Left forelimb (tissue), 1 donor: ENCODE measurements at regions not wholly inside any gene's neighbourhood (a gene's known extent, or its start where the extent isn't known, plus 50 kb on each side); places are given as distances from the start of the nearest gene placed in this dataset.

Source experiments
- DNase-seq: peaks from one replicate; pipeline ENCODE4 v3.0.0-alpha.2; 2018; ENCODE audit warnings: low spot score

- DNase-seq, result no peak
These were observed 405.4 kb downstream of the ZSWIM6 start for GRCh38 chr5:61737301-61737963.

GRCh38 chr5:61737964-61738340, 405.9 kb downstream of the ZSWIM6 start:
- no peak for DNase-seq

- no peak for DNase-seq
These were observed 406.4 kb downstream of the ZSWIM6 start for GRCh38 chr5:61738446-61738845.

- no peak for DNase-seq
These were observed 412.9 kb downstream of the ZSWIM6 start for GRCh38 chr5:61744690-61745619.

- no peak for DNase-seq
These were observed 414.9 kb downstream of the ZSWIM6 start for GRCh38 chr5:61746831-61747575.

GRCh38 chr5:61748121-61748520, 416.1 kb downstream of the ZSWIM6 start:
- DNase-seq, result no peak

- DNase-seq, result no peak
These were observed 416.6 kb downstream of the ZSWIM6 start for GRCh38 chr5:61748651-61749050.

- no peak for DNase-seq
These were observed 420.5 kb downstream of the ZSWIM6 start for GRCh38 chr5:61752588-61752987.

- no peak for DNase-seq
These were observed 422.7 kb downstream of the ZSWIM6 start for GRCh38 chr5:61754792-61755191.

GRCh38 chr5:61755726-61756222, 423.7 kb downstream of the ZSWIM6 start:
- DNase-seq, result no peak

- DNase-seq, result no peak
These were observed 426.7 kb downstream of the ZSWIM6 start for GRCh38 chr5:61758711-61759110.

- no peak for DNase-seq
These were observed 433.4 kb downstream of the ZSWIM6 start for GRCh38 chr5:61765471-61765870.

GRCh38 chr5:61766141-61766540, 434.1 kb downstream of the ZSWIM6 start:
- no peak for DNase-seq

- no peak for DNase-seq
These were observed 435.4 kb downstream of the ZSWIM6 start for GRCh38 chr5:61767231-61768080.

GRCh38 chr5:61768692-61769281, 436.7 kb downstream of the ZSWIM6 start:
- no peak for DNase-seq

- no peak for DNase-seq
These were observed 439.0 kb downstream of the ZSWIM6 start for GRCh38 chr5:61771062-61771461.

- DNase-seq, result no peak
These were observed 439.8 kb downstream of the ZSWIM6 start for GRCh38 chr5:61771808-61772207.

- DNase-seq, result no peak
These were observed 443.8 kb downstream of the ZSWIM6 start for GRCh38 chr5:61775901-61776300.

- no peak for DNase-seq
These were observed 445.2 kb downstream of the ZSWIM6 start for GRCh38 chr5:61777292-61777691.

- DNase-seq, result no peak
These were observed 447.7 kb downstream of the ZSWIM6 start for GRCh38 chr5:61779743-61780142.

GRCh38 chr5:61783481-61783880, 451.4 kb downstream of the ZSWIM6 start:
- DNase-seq, result no peak
